NB4 (cell line): ENCODE measurements at regions not wholly inside any gene's neighbourhood (a gene's known extent, or its start where the extent isn't known, plus 50 kb on each side); places are given as distances from the start of the nearest gene placed in this dataset.

ENCODE experiments used
- DNase-seq: peaks from one replicate; pipeline ENCODE4 v3.0.0; 2010; ENCODE audit warnings: low read depth
- H3K4me3 ChIP-seq: one replicate; pipeline ENCODE4 v1.5.1; 2011; ENCODE audit warnings: mild to moderate bottlenecking, low read depth, low read length, moderate library complexity
- CTCF ChIP-seq: IDR thresholded peaks from one replicate; pipeline ENCODE4 v1.5.1; 2012; ENCODE audit warnings: low read depth, low read length
- MAX ChIP-seq: IDR thresholded peaks from 2 replicates; pipeline ENCODE4 v1.6.1; 2011; ENCODE audit warnings: low read depth, low read length
- MYC ChIP-seq: IDR thresholded peaks from 2 replicates; pipeline ENCODE4 v1.6.1; 2011; ENCODE audit warnings: low read depth, low read length
- POLR2A ChIP-seq: IDR thresholded peaks from 2 replicates; pipeline ENCODE4 v1.6.1; 2011; ENCODE audit warnings: mild to moderate bottlenecking; ENCODE audit not compliant: insufficient read length; ENCODE audit errors: extremely low read depth

DNA sequence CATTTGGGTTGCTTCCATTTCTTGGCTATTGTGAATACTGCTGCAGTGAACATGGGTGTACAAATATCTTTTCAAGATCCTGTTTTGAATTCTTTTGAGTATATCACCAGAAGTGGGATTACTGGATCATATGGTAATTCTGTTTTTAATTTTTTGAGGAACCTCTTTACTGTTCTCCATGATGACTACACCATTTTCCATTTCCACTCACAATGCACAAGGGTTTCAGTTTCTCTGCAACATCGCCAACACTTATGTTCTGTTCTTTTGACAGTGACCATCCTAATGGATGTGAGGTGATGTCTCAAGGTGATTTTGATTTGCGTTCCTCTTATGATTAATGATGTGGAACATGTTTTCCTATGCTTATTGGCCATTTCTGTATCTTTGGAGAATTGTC, 214.4 kb upstream of the ZFP64 start:
- DNase-seq, result no peak
- no peak for TF ChIP-seq MYC
- no peak for TF ChIP-seq MAX
- TF ChIP-seq POLR2A, result no peak
- H3K4me3 ChIP-seq, result no peak overlapping the region

DNA sequence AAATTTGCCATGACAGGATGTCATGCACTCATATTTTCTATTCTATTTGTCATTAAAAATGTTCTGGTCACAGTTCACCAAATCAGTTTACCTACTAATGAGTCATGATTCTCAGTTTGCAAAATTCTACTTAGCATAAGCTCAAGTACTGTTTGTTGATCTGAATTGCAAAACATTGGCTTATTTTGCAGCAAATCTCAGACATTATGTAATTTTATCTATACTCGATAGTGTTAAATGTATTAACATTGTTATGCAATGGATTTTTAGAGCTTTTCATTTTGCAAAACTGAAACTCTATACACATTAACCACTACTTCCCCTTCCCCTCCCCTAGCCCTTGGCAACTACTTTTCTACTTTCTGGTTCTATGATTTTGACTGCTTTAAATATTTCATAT, 213.8 kb upstream of the ZFP64 start:
- no peak overlapping the region for H3K4me3 ChIP-seq
- no peak for TF ChIP-seq POLR2A
- peak; percentile 50 for DNase-seq

GRCh38 chr20:52404671-52405070, 213.1 kb upstream of the ZFP64 start:
- TF ChIP-seq MYC (no peak), CTCF (no peak), POLR2A (no peak), MAX (no peak)
- no peak overlapping the region for H3K4me3 ChIP-seq
- DNase-seq, result no peak

GRCh38 chr20:52402950-52403349, 211.4 kb upstream of the ZFP64 start:
- TF ChIP-seq MYC (no peak), POLR2A (no peak), MAX (no peak), CTCF (no peak)
- DNase-seq, result no peak
- H3K4me3 ChIP-seq, result no peak overlapping the region

GRCh38 chr20:52402514-52402913, 210.9 kb upstream of the ZFP64 start:
- no peak for DNase-seq
- TF ChIP-seq CTCF, result no peak
- TF ChIP-seq POLR2A, result no peak
- TF ChIP-seq MAX, result no peak
- TF ChIP-seq MYC, result no peak
- H3K4me3 ChIP-seq, result no peak overlapping the region

DNA sequence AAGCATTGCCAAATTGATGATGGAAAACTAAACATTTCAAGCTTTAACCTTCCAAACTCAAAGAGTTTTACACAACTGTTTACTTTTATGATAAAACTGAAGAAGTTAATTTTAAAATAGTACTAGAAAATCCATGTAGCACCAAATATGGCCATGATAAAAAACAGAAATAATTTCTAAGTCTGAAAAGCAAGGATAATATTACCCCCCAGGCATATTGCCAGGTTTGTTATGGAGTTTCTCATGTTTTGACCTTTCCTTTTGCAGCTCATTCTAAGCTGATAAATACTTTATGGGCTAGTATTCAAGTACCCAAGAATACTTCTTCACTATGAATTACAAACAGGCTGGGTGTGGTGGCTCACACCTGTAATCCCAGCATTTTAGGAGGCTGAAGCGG, 209.9 kb upstream of the ZFP64 start:
- no peak for DNase-seq
- TF ChIP-seq MYC, result no peak
- no peak for TF ChIP-seq CTCF
- TF ChIP-seq POLR2A, result no peak
- no peak for TF ChIP-seq MAX
- no peak overlapping the region for H3K4me3 ChIP-seq

DNA sequence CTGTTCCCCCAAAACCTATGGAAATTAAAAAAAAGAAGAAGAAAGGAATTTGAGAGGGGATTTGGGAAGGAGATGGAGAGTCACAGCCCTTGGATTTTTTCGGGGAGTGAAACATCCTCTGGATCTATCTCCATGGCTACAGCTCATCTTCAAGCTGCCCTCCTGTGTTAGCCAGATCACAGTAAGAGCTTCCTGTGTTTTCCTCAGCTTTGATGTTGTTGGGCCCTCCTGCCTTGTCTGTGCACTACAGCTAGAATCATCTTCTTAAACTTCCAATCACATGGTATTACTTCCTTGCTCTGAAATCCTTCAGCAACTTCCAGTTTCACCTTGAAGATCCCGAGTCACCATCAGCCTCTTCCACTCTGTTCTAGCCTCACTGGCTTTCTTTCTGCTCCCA, 207.8 kb upstream of the ZFP64 start:
- H3K4me3 ChIP-seq, result no peak overlapping the region
- DNase-seq, result no peak
- no peak for TF ChIP-seq POLR2A
- TF ChIP-seq MAX, result no peak
- TF ChIP-seq CTCF, result no peak
